Mesothelial cell of epicardium (in vitro differentiated cells): ENCODE measurements at regions not wholly inside any gene's neighbourhood (a gene's known extent, or its start where the extent isn't known, plus 50 kb on each side); places are given as distances from the start of the nearest gene placed in this dataset.

Experiments used
- DNase-seq, 2 experiments: peaks; one replicate each; pipeline ENCODE4 v3.0.0; 2021; ENCODE audit warnings: low spot score in 2 of 2; ENCODE audit not compliant: unreplicated experiment in 2 of 2
- H3K27ac Mint-ChIP-seq: 2 replicates; pipeline ENCODE4 v1.8.0; 2021; ENCODE audit warnings: mixed read lengths
- H3K27me3 Mint-ChIP-seq: 2 replicates; pipeline ENCODE4 v1.8.0; 2021; ENCODE audit warnings: low read depth, mixed read lengths
- H3K36me3 Mint-ChIP-seq: 2 replicates; pipeline ENCODE4 v1.8.0; 2021; ENCODE audit warnings: mixed read lengths
- H3K4me1 Mint-ChIP-seq: 2 replicates; pipeline ENCODE4 v1.8.0; 2021; ENCODE audit warnings: mixed read lengths
- H3K4me3 Mint-ChIP-seq: 2 replicates; pipeline ENCODE4 v1.8.0; 2021; ENCODE audit warnings: mild to moderate bottlenecking, moderate library complexity, mixed read lengths
- H3K9me3 Mint-ChIP-seq: 2 replicates; pipeline ENCODE4 v1.8.0; 2021; ENCODE audit warnings: mixed read lengths
- TF ChIP-seq, protein P1 (sequence below): fragments of 200-600 bp; sonication (generic); IDR thresholded peaks from one replicate; pipeline ENCODE4 v1.5.0; 2021; ENCODE audit warnings: antibody characterized with exemption; ENCODE audit not compliant: unreplicated experiment

DNA sequence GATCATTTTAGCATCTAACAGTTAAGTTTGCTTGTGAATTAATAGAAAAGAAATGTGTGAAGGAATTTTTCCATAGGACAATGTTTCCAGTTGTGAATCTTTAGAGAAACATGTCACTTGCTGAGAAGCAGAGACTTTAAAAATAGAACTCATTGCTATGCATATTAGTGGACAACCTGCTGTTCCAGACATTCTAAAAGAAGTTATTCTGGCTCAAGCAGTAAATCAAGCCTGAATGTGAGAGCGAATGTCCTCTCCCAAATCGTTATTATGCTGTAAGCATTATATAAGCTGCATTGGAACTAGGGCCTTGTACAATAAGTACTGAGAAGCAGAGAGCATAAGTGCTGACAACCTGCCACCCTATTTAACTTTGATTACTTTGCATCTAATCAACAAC lies 990.9 kb downstream of the PLOD2 start:
- H3K4me3 Mint-ChIP-seq: no peak overlapping the region
- TF ChIP-seq, protein P1, sequence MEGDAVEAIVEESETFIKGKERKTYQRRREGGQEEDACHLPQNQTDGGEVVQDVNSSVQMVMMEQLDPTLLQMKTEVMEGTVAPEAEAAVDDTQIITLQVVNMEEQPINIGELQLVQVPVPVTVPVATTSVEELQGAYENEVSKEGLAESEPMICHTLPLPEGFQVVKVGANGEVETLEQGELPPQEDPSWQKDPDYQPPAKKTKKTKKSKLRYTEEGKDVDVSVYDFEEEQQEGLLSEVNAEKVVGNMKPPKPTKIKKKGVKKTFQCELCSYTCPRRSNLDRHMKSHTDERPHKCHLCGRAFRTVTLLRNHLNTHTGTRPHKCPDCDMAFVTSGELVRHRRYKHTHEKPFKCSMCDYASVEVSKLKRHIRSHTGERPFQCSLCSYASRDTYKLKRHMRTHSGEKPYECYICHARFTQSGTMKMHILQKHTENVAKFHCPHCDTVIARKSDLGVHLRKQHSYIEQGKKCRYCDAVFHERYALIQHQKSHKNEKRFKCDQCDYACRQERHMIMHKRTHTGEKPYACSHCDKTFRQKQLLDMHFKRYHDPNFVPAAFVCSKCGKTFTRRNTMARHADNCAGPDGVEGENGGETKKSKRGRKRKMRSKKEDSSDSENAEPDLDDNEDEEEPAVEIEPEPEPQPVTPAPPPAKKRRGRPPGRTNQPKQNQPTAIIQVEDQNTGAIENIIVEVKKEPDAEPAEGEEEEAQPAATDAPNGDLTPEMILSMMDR: no peak
- no peaks in the 10 kb centered on the region for H3K36me3 Mint-ChIP-seq
- peaks cover 3% of the 10 kb centered on the region for H3K9me3 Mint-ChIP-seq
- H3K27me3 Mint-ChIP-seq: no peaks in the 10 kb centered on the region
- H3K27ac Mint-ChIP-seq: no peak overlapping the region
- peaks cover 4% of the 10 kb centered on the region for H3K4me1 Mint-ChIP-seq
- DNase-seq: no peak

DNA sequence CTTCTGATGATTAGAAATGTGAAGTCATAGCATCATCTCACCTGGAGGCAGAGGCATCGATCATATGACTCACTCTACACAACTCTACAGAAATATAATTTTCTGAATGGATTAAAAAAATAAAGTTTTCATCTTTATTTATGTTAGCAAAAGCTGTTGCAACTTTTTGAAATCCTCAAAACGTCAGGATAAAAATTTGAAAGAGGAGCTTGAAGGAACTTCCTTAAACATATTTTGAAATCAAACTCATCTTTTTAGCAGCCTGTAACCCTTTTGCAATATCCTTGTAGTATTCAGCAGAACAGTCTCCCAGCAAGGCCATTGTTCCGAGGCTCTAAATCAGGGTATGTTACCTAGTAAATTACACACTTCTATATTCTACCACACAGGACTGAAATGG lies 985.4 kb downstream of the PLOD2 start:
- H3K27ac Mint-ChIP-seq: no peak overlapping the region
- TF ChIP-seq, protein P1: no peak
- H3K9me3 Mint-ChIP-seq: peaks cover 3% of the 10 kb centered on the region
- DNase-seq: no peak
- H3K27me3 Mint-ChIP-seq: no peaks in the 10 kb centered on the region
- no peaks in the 10 kb centered on the region for H3K36me3 Mint-ChIP-seq
- no peak overlapping the region for H3K4me3 Mint-ChIP-seq
- H3K4me1 Mint-ChIP-seq: peaks cover 3% of the 10 kb centered on the region

DNA sequence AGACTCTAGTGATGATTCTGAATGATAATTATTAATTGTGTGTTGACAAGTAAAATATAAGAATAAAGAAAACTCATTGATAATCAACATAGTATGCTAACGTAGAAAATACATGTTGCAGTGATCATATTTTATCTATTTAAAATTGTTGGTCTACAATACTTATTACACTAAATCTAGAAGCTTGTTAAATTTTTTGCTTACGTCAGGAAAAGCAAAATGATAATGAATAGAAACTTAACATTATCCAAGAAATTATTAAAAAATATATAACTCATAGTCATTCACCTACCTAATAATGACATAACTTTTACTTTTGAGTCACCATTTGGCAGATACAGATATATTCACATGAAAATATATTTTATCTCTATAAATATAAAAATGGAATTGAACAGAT lies 984.1 kb downstream of the PLOD2 start:
- no peak overlapping the region for H3K4me3 Mint-ChIP-seq
- H3K9me3 Mint-ChIP-seq: peaks cover 3% of the 10 kb centered on the region
- no peak for DNase-seq
- no peaks in the 10 kb centered on the region for H3K27me3 Mint-ChIP-seq
- TF ChIP-seq, protein P1: no peak
- peaks cover 11% of the 10 kb centered on the region for H3K4me1 Mint-ChIP-seq
- no peaks in the 10 kb centered on the region for H3K36me3 Mint-ChIP-seq
- H3K27ac Mint-ChIP-seq: no peak overlapping the region

DNA sequence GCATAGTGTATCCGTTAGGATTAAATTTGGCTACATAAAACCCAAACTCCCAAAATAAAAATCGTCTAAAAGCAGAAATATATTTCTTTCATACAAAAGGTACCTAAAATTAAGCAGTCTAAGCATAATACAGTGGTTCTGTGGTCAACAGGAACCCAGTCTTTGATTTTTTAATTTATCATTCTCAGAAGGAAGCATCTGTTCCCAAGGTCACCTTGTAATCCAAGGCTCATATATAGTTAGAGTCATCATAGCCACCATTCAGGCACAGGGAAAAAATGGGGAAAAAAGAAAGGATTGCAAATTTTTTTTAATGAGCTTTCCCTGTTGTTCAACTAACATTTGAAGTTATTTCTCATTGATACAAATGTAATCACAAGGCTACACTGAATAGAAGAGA lies 983.2 kb downstream of the PLOD2 start:
- H3K9me3 Mint-ChIP-seq: peaks cover 3% of the 10 kb centered on the region
- peaks cover 17% of the 10 kb centered on the region for H3K4me1 Mint-ChIP-seq
- no peaks in the 10 kb centered on the region for H3K36me3 Mint-ChIP-seq
- no peak for DNase-seq
- no peak overlapping the region for H3K27ac Mint-ChIP-seq
- TF ChIP-seq, protein P1: no peak
- H3K4me3 Mint-ChIP-seq: no peak overlapping the region
- H3K27me3 Mint-ChIP-seq: no peaks in the 10 kb centered on the region

DNA sequence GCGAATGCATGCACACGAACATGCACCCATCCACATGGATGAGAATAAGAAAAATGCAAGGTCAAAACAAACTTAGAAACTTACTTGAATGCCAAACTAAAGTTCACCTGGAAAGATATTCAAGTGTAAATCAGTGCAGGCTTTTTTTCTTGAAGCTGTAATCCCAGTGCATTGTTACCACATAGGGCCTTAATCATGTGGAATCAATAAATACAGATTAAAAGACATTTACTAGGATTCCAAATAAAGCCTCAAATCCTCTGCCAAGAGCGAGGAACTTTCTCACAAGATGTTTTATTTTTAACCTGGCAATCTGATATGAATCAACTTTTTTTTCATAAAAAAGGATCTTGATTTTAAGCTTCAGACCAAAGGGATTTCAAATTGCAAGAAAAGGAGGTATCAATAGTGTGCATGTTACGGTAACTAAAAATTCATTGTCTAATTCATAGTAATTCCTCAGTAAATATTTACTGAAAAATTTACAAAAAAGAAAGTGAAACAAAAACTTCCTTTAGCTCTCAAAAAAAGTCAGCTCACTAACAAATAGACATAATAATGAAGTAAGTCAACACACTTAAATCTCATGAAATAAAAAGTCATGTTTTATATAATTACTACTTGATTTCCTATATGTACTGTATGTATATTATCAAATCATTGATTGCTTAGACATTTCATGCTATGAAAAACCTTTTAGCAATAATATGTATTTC lies 978.6 kb downstream of the PLOD2 start:
- Mint-ChIP-seq H3K4me1 (peaks cover 16% of the 10 kb centered on the region), H3K9me3 (no peaks in the 10 kb centered on the region), H3K27ac (peak overlapping the region; percentile 73), H3K36me3 (no peaks in the 10 kb centered on the region), H3K27me3 (no peaks in the 10 kb centered on the region), H3K4me3 (no peak overlapping the region)
- TF ChIP-seq, protein P1: no peak
- no peak for DNase-seq
